Epithelial cell of esophagus (primary cell): ENCODE measurements at regions not wholly inside any gene's neighbourhood (a gene's known extent, or its start where the extent isn't known, plus 50 kb on each side); places are given as distances from the start of the nearest gene placed in this dataset.

Experiments
- DNase-seq: peaks from one replicate; pipeline ENCODE4 v3.0.0; 2010; ENCODE audit warnings: low read depth
- H3K4me3 ChIP-seq: 2 replicates; pipeline ENCODE4 v1.5.1; 2011; ENCODE audit warnings: mild to moderate bottlenecking, low read length, control low read depth
- CTCF ChIP-seq: IDR thresholded peaks from 2 replicates; pipeline ENCODE4 v1.5.1; 2011; ENCODE audit warnings: low read depth, mild to moderate bottlenecking, low read length, control low read depth, inconsistent platforms; ENCODE audit not compliant: insufficient read depth; ENCODE audit errors: missing control alignments

DNA sequence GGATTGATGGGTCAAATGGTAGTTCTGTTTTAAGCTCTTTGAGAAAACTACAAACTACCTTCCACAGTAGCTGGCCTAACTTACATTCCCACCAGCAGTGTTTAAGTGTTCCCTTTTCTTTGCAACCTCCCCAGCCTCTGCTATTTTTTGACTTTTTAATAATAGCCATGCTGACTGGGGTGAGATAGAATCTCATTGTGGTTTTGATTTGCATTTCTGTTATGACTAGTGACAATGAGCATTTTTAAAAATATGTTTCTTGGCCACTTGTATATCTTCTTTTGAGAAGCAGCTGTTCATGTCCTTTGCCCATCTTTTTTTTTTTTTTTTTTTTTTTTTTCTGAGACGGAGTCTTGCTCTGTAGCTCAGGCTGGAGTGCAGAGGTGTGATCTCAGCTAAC is 155.2 kb upstream of the BMPER start:
- DNase-seq, result no peak
- no peak for TF ChIP-seq CTCF

DNA sequence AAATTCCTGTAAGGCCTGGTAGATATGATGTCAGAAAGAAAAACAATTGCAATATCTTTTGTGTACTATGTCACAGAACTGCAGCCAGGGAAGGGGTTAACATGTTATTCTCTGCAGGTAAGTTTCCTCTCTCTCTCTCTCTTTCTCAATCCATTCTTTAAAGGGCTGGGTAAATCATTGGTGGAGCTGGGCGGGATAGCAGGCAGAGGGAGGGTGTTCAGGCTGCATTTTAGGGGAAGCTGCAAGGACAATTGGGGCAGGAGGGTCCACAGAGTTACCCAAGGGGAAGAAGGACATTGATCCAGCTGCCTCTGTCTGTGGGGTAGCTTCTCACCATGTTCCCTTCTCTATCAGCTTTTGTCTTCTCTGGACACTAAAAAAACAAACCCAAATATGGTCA is 153.9 kb upstream of the BMPER start:
- H3K4me3 ChIP-seq, result no peak overlapping the region
- no peak for DNase-seq
- TF ChIP-seq CTCF, result no peak

More for the DNA sequence above, 155.2 kb upstream of the BMPER start:
- no peak overlapping the region for H3K4me3 ChIP-seq

DNA sequence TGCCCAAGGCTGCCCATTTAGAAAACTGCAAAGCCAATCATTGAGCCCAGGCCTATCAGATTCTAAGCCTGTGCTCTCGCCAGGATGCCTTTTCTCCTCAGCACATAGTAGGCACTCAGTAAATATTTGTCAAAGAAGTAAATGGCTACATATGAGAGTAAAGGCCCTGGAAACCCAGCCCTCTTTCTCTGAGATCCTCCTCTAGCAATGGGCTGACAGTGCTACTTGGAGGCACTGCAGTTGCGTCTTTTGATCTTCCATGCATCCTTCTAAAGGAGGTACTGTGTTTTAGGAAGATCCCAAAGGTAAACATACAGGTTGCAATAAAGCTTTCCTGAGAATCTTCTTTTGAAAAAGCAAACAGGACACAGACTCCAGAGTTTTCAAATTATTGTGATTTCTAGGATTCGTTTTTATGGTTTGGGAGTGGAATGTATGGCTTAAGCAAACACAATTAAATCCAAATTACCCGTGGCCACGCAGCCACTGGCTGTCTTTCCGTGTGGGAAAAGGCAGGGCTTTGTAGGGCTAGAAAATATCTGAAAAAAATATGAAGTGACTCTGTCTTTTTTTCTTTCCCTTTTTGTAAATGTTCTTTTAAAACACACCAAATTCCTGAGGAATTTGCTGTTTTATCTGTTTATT is 151.3 kb upstream of the BMPER start:
- no peak for DNase-seq
- no peak for TF ChIP-seq CTCF

DNA sequence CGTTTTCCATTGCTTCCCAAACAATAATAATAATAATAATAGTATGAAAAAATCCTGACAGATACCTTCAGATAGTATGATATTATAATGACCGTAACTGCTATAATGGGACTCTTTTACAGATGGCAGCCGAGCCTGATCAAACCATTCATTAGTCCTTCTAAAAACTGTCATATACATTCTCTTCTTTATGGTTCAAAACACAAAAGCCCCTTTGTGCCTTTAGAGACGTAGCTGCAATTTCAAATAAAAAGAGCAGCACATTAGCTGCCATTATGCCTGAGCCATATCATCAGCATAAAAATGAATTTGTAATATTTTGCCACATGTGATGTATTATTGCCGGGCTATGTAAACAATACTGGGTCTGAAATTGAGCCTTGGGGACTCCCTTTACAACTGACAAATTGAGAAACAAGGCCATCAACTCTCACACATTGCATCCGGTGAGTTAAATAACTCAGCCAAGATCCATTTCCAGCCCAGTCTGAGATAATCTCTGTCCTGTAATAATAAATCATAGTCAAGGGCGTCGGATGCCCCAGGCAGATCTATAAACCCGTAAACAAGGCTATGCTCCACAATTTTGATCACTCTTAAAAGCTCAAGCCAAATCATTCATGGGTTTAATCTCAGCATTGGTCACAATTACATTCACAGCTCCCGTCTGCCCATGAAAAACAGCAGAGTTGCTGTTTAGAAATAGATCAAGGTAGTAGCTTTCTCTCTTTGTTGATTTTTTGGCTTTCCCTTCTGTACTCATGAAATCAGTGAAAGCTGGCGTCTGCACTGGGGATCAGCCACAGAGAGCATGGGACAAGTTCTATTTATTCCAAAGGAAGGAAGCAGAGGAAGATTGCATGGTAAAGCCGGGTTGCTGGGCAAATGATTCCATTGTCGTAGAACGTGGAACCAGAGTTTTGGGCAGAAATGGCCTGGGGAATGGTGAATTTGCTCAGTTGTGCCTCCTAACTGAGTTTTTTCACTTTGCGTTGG is 150.1 kb upstream of the BMPER start:
- no peak overlapping the region for H3K4me3 ChIP-seq
- no peak for TF ChIP-seq CTCF
- DNase-seq, result no peak

More for the DNA sequence above, 151.3 kb upstream of the BMPER start:
- no peak overlapping the region for H3K4me3 ChIP-seq

DNA sequence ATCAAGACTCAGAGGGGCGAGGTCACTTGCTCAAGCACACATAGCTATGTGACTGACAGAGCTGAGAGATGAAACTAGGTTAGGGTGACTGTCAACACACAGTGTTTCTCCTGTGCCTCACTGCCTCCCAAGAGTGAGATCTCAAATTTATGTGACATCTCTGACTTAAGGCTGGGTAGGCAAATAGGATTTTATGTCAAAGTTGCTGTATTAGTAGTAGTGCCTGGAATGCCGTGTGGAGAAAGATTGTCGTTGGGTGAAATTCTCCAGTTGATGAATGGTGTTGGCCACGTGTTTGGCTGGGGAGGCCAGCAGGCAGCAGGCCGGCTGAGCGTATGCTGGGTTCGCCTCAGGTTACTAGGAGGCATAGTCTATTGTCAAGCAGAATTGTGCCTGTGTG is 148.3 kb upstream of the BMPER start:
- H3K4me3 ChIP-seq, result no peak overlapping the region
- DNase-seq, result peak; percentile 22
- TF ChIP-seq CTCF, result no peak

DNA sequence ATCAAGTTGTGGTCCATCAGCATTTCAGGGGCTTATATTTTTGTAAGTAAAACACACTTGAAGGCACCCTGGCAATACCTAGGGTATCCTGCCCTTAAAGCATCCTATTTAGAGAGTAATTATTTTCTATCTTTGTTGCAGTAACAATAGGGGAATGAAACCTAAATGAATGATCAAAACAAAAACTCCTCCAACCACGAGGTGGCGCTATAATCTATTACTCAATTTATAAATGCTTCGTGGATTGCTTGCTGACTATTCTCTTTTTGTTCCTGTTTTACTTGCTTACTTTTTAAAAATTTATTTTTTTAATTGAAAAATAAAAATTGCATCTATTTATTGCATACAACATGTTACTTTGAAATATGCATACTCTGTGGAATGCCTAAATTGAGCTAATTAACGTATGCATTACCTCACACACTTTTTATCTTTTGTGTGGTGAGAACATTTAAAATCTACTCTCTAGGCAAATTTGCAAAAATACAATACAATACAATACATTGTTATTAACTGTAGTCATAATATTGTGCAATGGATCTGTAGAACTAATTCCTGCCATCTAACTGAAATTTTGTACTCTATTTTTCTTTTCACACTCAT is 147.7 kb upstream of the BMPER start:
- DNase-seq, result peak; percentile 62
- TF ChIP-seq CTCF, result peak; percentile 56
- no peak overlapping the region for H3K4me3 ChIP-seq
